ENCODE measurements at regions not wholly inside any gene's neighbourhood (a gene's known extent, or its start where the extent isn't known, plus 50 kb on each side); places are given as distances from the start of the nearest gene placed in this dataset.
"Not testable (repeated sequence)": the region's sequence is repeated elsewhere in the genome, so short reads cannot be mapped to it uniquely, and the experiment has no call there.

GRCh38 chr10:64753516-64753915 lies 1232.3 kb downstream of the REEP3 start:
- no peak for TF ChIP-seq CTCF (IDR thresholded peaks at IDR 0.05; ENCODE audit: insufficient read depth, missing control alignments)
- DNase-seq (ENCODE audit: insufficient read length, low spot score) (no peak), FAIRE-seq (no peak)

- TF ChIP-seq CTCF (IDR thresholded peaks at IDR 0.05; ENCODE audit: insufficient read depth, missing control alignments), result no peak
- DNase-seq (ENCODE audit: insufficient read length, low spot score) (no peak), FAIRE-seq (no peak)
Measured at GRCh38 chr10:64760371-64760770, 1239.2 kb downstream of the REEP3 start.

- FAIRE-seq (no peak), DNase-seq (ENCODE audit: insufficient read length, low spot score) (no peak)
- no peak for TF ChIP-seq CTCF (IDR thresholded peaks at IDR 0.05; ENCODE audit: insufficient read depth, missing control alignments)
Measured at GRCh38 chr10:64762861-64763260, 1241.7 kb downstream of the REEP3 start.

GRCh38 chr10:64765498-64765897 lies 1244.3 kb downstream of the REEP3 start:
- TF ChIP-seq CTCF (IDR thresholded peaks at IDR 0.05; ENCODE audit: insufficient read depth, missing control alignments), result no peak
- no peak for FAIRE-seq
- no peak for DNase-seq (ENCODE audit: insufficient read length, low spot score)

- FAIRE-seq, result no peak
- no peak for DNase-seq (ENCODE audit: insufficient read length, low spot score)
- TF ChIP-seq CTCF (IDR thresholded peaks at IDR 0.05; ENCODE audit: insufficient read depth, missing control alignments), result no peak
Measured at GRCh38 chr10:64771253-64772050, 1250.3 kb downstream of the REEP3 start.

GRCh38 chr10:64773357-64773756 lies 1252.2 kb downstream of the REEP3 start:
- no peak for FAIRE-seq
- no peak for DNase-seq (ENCODE audit: insufficient read length, low spot score)
- TF ChIP-seq CTCF (IDR thresholded peaks at IDR 0.05; ENCODE audit: insufficient read depth, missing control alignments), result no peak

- not testable (repeated sequence) for FAIRE-seq
Measured at GRCh38 chr10:64784451-64784850, 1263.2 kb downstream of the REEP3 start.

More at GRCh38 chr10:64784451-64784850, 1263.2 kb downstream of the REEP3 start:
- DNase-seq (ENCODE audit: insufficient read length, low spot score), result not testable (repeated sequence)

Data from D721Med (cell line).